Neural progenitor cell (in vitro differentiated cells): ENCODE measurements at regions not wholly inside any gene's neighbourhood (a gene's known extent, or its start where the extent isn't known, plus 50 kb on each side); places are given as distances from the start of the nearest gene placed in this dataset.

Experiments
- DNase-seq: peaks from one replicate; pipeline ENCODE4 v3.0.0-alpha.2; 2016; ENCODE audit warnings: low spot score
- H2AFZ ChIP-seq: fragments of 200-600 bp; sonication (generic); replicated peaks from 2 replicates; pipeline ENCODE4 v1.6.1; 2016; ENCODE audit warnings: antibody characterized with exemption
- H3F3A ChIP-seq: fragments of 200-600 bp; sonication (generic); 2 replicates; pipeline ENCODE4 v1.6.1; 2016; ENCODE audit warnings: antibody characterized with exemption, low read depth
- H3K27ac ChIP-seq: fragments of 200-600 bp; sonication (generic); 2 replicates; pipeline ENCODE4 v1.5.1; 2016; ENCODE audit warnings: mild to moderate bottlenecking
- H3K27me3 ChIP-seq: fragments of 200-600 bp; sonication (generic); 2 replicates; pipeline ENCODE4 v1.6.1; 2016; ENCODE audit warnings: mild to moderate bottlenecking, moderate library complexity
- H3K36me3 ChIP-seq: fragments of 200-600 bp; sonication (generic); 2 replicates; pipeline ENCODE4 v1.5.1; 2016
- H3K4me1 ChIP-seq: fragments of 200-600 bp; sonication (generic); 2 replicates; pipeline ENCODE4 v1.6.1; 2016; ENCODE audit warnings: mixed run types
- H3K4me2 ChIP-seq: fragments of 200-600 bp; sonication (generic); 2 replicates; pipeline ENCODE4 v1.6.1; 2016
- H3K4me3 ChIP-seq: fragments of 200-600 bp; sonication (generic); 2 replicates; pipeline ENCODE4 v1.5.1; 2016
- H3K79me2 ChIP-seq: fragments of 200-600 bp; sonication (generic); 2 replicates; pipeline ENCODE4 v1.6.1; 2016; ENCODE audit warnings: low read depth
- H3K9ac ChIP-seq: fragments of 200-600 bp; sonication (generic); 2 replicates; pipeline ENCODE4 v1.6.1; 2016
- H3K9me3 ChIP-seq: fragments of 200-600 bp; sonication (generic); 2 replicates; pipeline ENCODE4 v1.5.1; 2016; ENCODE audit warnings: low read depth
- H4K20me1 ChIP-seq: fragments of 200-600 bp; sonication (generic); 2 replicates; pipeline ENCODE4 v1.6.1; 2016; ENCODE audit warnings: low read depth
- H3K27ac Mint-ChIP-seq: 3 replicates; pipeline ENCODE4 v1.8.0; 2021; ENCODE audit warnings: mixed read lengths
- H3K27me3 Mint-ChIP-seq: 2 replicates; pipeline ENCODE4 v1.8.0; 2022; ENCODE audit warnings: low read depth, mild to moderate bottlenecking, inconsistent platforms, moderate library complexity, mixed read lengths; ENCODE audit not compliant: insufficient read depth
- H3K36me3 Mint-ChIP-seq: 3 replicates; pipeline ENCODE4 v1.8.0; 2021; ENCODE audit warnings: mixed read lengths
- H3K4me1 Mint-ChIP-seq: 3 replicates; pipeline ENCODE4 v1.8.0; 2021; ENCODE audit warnings: mixed read lengths
- H3K4me3 Mint-ChIP-seq: 3 replicates; pipeline ENCODE4 v1.8.0; 2021; ENCODE audit warnings: mild to moderate bottlenecking, moderate library complexity, mixed read lengths
- H3K9me3 Mint-ChIP-seq: 3 replicates; pipeline ENCODE4 v1.8.0; 2020; ENCODE audit warnings: mixed read lengths
- EZH2 ChIP-seq: fragments of 200-600 bp; sonication (generic); IDR thresholded peaks from 2 replicates; pipeline ENCODE4 v1.6.1; 2017; ENCODE audit warnings: antibody characterized with exemption, mild to moderate bottlenecking, moderate library complexity
- EZH2phosphoT487 ChIP-seq: fragments of 200-600 bp; sonication (generic); IDR thresholded peaks from 2 replicates; pipeline ENCODE4 v1.6.1; 2017; ENCODE audit warnings: antibody characterized with exemption
- TF ChIP-seq, protein P1 (sequence below): fragments of 200-600 bp; sonication (generic); IDR thresholded peaks from 2 replicates; pipeline ENCODE4 v1.5.1; 2017; ENCODE audit warnings: antibody characterized with exemption, mild to moderate bottlenecking

DNA sequence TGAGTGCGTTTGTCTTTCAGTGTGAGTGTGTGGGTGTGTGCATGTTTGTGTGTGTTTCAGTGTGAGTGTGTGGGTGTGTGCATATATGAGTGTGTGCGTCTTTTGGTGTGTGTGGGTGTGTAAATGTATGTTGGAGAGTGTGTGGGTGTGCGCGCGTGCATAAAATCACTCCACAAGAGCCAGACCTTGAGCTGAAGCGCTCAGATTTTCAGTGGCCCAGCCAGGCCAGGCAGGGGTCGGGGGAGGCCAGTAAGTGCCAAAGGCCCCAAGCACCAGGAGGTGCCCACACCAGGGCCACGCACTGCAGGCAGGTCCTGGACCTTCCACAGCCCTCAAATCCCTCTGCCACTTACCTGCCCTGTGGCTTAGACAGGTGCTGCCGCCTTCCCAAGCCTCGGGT lies 184.0 kb downstream of the SOX9 start:
- no peak overlapping the region for H3K27ac ChIP-seq
- H2AFZ ChIP-seq, result no peak overlapping the region
- Mint-ChIP-seq H3K27ac (no peak overlapping the region), H3K4me3 (no peak overlapping the region), H3K4me1 (peaks cover 11% of the 10 kb centered on the region), H3K9me3 (no peaks in the 10 kb centered on the region), H3K36me3 (no peaks in the 10 kb centered on the region), H3K27me3 (no peaks in the 10 kb centered on the region)
- no peaks in the 10 kb centered on the region for H3K79me2 ChIP-seq
- H3K36me3 ChIP-seq, result no peaks in the 10 kb centered on the region
- no peak for DNase-seq
- no peak overlapping the region for H3K4me2 ChIP-seq
- no peaks in the 10 kb centered on the region for H4K20me1 ChIP-seq
- H3K27me3 ChIP-seq, result no peaks in the 10 kb centered on the region
- peaks cover 6% of the 10 kb centered on the region for H3K4me1 ChIP-seq
- H3K9me3 ChIP-seq, result no peaks in the 10 kb centered on the region
- H3F3A ChIP-seq, result no peaks in the 10 kb centered on the region
- no peak overlapping the region for H3K9ac ChIP-seq
- H3K4me3 ChIP-seq, result no peak overlapping the region
- TF ChIP-seq, protein P1, sequence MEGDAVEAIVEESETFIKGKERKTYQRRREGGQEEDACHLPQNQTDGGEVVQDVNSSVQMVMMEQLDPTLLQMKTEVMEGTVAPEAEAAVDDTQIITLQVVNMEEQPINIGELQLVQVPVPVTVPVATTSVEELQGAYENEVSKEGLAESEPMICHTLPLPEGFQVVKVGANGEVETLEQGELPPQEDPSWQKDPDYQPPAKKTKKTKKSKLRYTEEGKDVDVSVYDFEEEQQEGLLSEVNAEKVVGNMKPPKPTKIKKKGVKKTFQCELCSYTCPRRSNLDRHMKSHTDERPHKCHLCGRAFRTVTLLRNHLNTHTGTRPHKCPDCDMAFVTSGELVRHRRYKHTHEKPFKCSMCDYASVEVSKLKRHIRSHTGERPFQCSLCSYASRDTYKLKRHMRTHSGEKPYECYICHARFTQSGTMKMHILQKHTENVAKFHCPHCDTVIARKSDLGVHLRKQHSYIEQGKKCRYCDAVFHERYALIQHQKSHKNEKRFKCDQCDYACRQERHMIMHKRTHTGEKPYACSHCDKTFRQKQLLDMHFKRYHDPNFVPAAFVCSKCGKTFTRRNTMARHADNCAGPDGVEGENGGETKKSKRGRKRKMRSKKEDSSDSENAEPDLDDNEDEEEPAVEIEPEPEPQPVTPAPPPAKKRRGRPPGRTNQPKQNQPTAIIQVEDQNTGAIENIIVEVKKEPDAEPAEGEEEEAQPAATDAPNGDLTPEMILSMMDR, result no peak
- no peak for TF ChIP-seq EZH2
- TF ChIP-seq EZH2phosphoT487, result no peak

DNA sequence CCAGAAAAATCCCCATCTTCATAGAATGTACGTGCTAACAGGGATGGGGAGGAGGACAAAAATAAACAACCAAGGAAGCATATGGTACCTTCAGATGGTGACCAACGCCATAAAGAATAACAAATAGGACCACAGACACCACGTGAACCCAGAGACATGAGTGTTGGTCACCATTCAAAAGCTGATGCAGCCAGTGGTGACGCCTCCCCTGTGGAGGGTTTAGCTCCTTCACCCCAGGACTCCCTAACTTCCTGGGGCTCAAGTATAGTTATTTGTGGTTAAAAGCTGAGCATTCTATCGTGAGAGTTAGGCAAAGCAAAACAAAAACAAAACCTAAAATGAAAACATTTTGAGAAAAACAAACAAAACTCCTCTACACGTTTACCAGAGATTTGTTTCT lies 184.7 kb downstream of the SOX9 start:
- no peak overlapping the region for H3K4me2 ChIP-seq
- no peaks in the 10 kb centered on the region for H3K9me3 Mint-ChIP-seq
- H3F3A ChIP-seq, result no peaks in the 10 kb centered on the region
- no peak overlapping the region for H3K4me3 Mint-ChIP-seq
- peaks cover 6% of the 10 kb centered on the region for H3K4me1 ChIP-seq
- no peak overlapping the region for H3K9ac ChIP-seq
- H2AFZ ChIP-seq, result peak overlapping the region; percentile 39
- DNase-seq, result no peak
- H3K36me3 ChIP-seq, result no peaks in the 10 kb centered on the region
- no peak for TF ChIP-seq EZH2
- no peak for TF ChIP-seq EZH2phosphoT487
- TF ChIP-seq, protein P1, result no peak
- H3K27me3 Mint-ChIP-seq, result no peaks in the 10 kb centered on the region
- peaks cover 7% of the 10 kb centered on the region for H3K4me1 Mint-ChIP-seq
- no peak overlapping the region for H3K4me3 ChIP-seq
- no peaks in the 10 kb centered on the region for H3K36me3 Mint-ChIP-seq
- no peaks in the 10 kb centered on the region for H4K20me1 ChIP-seq
- no peak overlapping the region for H3K27ac Mint-ChIP-seq
- no peaks in the 10 kb centered on the region for H3K9me3 ChIP-seq
- H3K27ac ChIP-seq, result no peak overlapping the region
- no peaks in the 10 kb centered on the region for H3K79me2 ChIP-seq
- no peaks in the 10 kb centered on the region for H3K27me3 ChIP-seq

DNA sequence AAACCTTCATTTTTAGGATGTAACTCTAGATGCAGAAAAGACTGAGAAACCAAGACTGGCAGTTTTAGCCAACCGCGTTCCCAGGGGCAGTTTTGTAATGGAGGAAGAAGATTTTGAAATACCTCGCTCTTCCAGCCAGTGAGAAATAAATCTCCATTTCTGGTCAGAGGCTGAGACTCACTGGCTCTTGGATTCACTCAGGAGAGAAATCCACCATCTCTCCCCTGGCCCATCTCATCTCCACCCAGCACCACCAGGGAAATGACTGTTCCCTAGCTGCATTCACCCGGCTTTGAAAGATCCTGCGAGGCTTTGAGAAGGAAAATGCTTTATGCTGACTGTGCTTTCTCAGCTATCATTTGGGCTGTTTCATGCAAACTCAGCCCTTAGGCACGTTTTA lies 185.2 kb downstream of the SOX9 start:
- no peak for DNase-seq

More for the DNA sequence above, 185.2 kb downstream of the SOX9 start:
- peaks cover 6% of the 10 kb centered on the region for H3K4me1 ChIP-seq
- Mint-ChIP-seq H3K9me3 (no peaks in the 10 kb centered on the region), H3K27ac (peak overlapping the region; percentile 17), H3K36me3 (no peaks in the 10 kb centered on the region), H3K27me3 (no peaks in the 10 kb centered on the region), H3K4me3 (no peak overlapping the region), H3K4me1 (peaks cover 7% of the 10 kb centered on the region)
- no peak overlapping the region for H3K27ac ChIP-seq
- H2AFZ ChIP-seq, result peak overlapping the region; percentile 39
- H3K27me3 ChIP-seq, result no peaks in the 10 kb centered on the region
- no peaks in the 10 kb centered on the region for H3F3A ChIP-seq
- no peak overlapping the region for H3K4me3 ChIP-seq
- H3K79me2 ChIP-seq, result no peaks in the 10 kb centered on the region
- no peak overlapping the region for H3K9ac ChIP-seq
- H4K20me1 ChIP-seq, result no peaks in the 10 kb centered on the region
- no peak overlapping the region for H3K4me2 ChIP-seq
- no peaks in the 10 kb centered on the region for H3K9me3 ChIP-seq
- H3K36me3 ChIP-seq, result no peaks in the 10 kb centered on the region
- TF ChIP-seq EZH2 (no peak), EZH2phosphoT487 (no peak)
- TF ChIP-seq, protein P1, result no peak
